IMR-90 (cell line): ENCODE measurements at regions not wholly inside any gene's neighbourhood (a gene's known extent, or its start where the extent isn't known, plus 50 kb on each side); places are given as distances from the start of the nearest gene placed in this dataset.

Experiments used
- ATAC-seq: fragments of 200-7000 bp; cut with Tn5 transposase; 2 replicates; pipeline ENCODE4 v1.9.1; 2020; ENCODE audit warnings: low read depth, mild to moderate bottlenecking, moderate library complexity
- BruUV-seq: library from RNA; stranded (reverse); fragments of 400-500 nt; replicated peaks from 2 replicates; lab custom pipeline; 2021; lab: Mats Ljungman, UMichigan
- CTCF ChIA-PET: fragments of 300-600 bp; formaldehyde crosslinking; extraction: SDS; loops from one replicate; lab custom pipeline; 2021; ENCODE audit warnings: antibody characterized with exemption; lab: Yijun Ruan, JAX
- POLR2A ChIA-PET: fragments of 300-600 bp; sonication (Branson Sonifier 250); formaldehyde crosslinking; loops from one replicate; lab custom pipeline; 2022; ENCODE audit warnings: antibody characterized with exemption; ENCODE audit not compliant: unreplicated experiment; lab: Charles Lee
- DNase-seq: peaks from one replicate; pipeline ENCODE4 v3.0.0; 2013
- H2AFZ ChIP-seq: replicated peaks from 2 replicates; pipeline ENCODE3; 2013; ENCODE audit warnings: low read length, mild to moderate bottlenecking; ENCODE audit not compliant: poor library complexity
- H2AK5ac ChIP-seq: 2 replicates; pipeline ENCODE4 v1.6.1; 2013; ENCODE audit warnings: low read depth, low read length, inconsistent platforms
- H2AK9ac ChIP-seq: replicated peaks from 2 replicates; pipeline ENCODE3; 2013; ENCODE audit warnings: mild to moderate bottlenecking, low read depth, low read length, moderate library complexity; ENCODE audit not compliant: poor library complexity
- H2BK120ac ChIP-seq: 2 replicates; pipeline ENCODE4 v1.6.1; 2013; ENCODE audit warnings: low read depth, low read length, inconsistent platforms
- H2BK15ac ChIP-seq: 3 replicates; pipeline ENCODE4 v1.6.1; 2013; ENCODE audit warnings: low read depth, low read length, inconsistent platforms
- H2BK20ac ChIP-seq: 2 replicates; pipeline ENCODE4 v1.6.1; 2013; ENCODE audit warnings: low read depth, mild to moderate bottlenecking, inconsistent platforms, low read length, moderate library complexity
- H2BK5ac ChIP-seq: 2 replicates; pipeline ENCODE4 v1.6.1; 2013; ENCODE audit warnings: mild to moderate bottlenecking, low read depth, low read length, inconsistent platforms; ENCODE audit not compliant: poor library complexity, severe bottlenecking
- H3K14ac ChIP-seq: replicated peaks from 2 replicates; pipeline ENCODE4 v1.6.1; 2013; ENCODE audit warnings: low read depth, low read length, inconsistent platforms
- H3K18ac ChIP-seq: 2 replicates; pipeline ENCODE4 v1.6.1; 2013; ENCODE audit warnings: low read depth, low read length, control low read depth
- H3K23ac ChIP-seq: 2 replicates; pipeline ENCODE4 v1.6.1; 2013; ENCODE audit warnings: low read depth, low read length, inconsistent platforms
- H3K27ac ChIP-seq: 2 replicates; pipeline ENCODE4 v1.5.1; 2013; ENCODE audit warnings: mild to moderate bottlenecking, control low read depth, low read length; ENCODE audit not compliant: insufficient read depth
- H3K27me3 ChIP-seq: 2 replicates; pipeline ENCODE4 v1.6.1; 2013; ENCODE audit warnings: low read length; ENCODE audit not compliant: control insufficient read depth, insufficient read depth
- H3K36me3 ChIP-seq: 2 replicates; pipeline ENCODE4 v1.6.1; 2013; ENCODE audit warnings: low read length, mixed read lengths; ENCODE audit not compliant: control insufficient read depth, insufficient read depth
- H3K4ac ChIP-seq: 2 replicates; pipeline ENCODE4 v1.6.1; 2013; ENCODE audit warnings: low read depth, low read length, inconsistent platforms
- H3K4me1 ChIP-seq: 2 replicates; pipeline ENCODE4 v1.6.1; 2013; ENCODE audit warnings: low read length, mixed read lengths; ENCODE audit not compliant: control insufficient read depth, insufficient read depth
- H3K4me2 ChIP-seq: 2 replicates; pipeline ENCODE4 v1.6.1; 2013; ENCODE audit warnings: low read depth, mild to moderate bottlenecking, control low read depth, low read length, moderate library complexity
- H3K4me3 ChIP-seq: 2 replicates; pipeline ENCODE4 v1.5.1; 2013; ENCODE audit warnings: low read depth, mild to moderate bottlenecking, control low read depth, low read length, moderate library complexity; ENCODE audit not compliant: insufficient read depth
- H3K56ac ChIP-seq: 2 replicates; pipeline ENCODE4 v1.6.1; 2013; ENCODE audit warnings: low read length, inconsistent platforms; ENCODE audit not compliant: insufficient read depth; ENCODE audit errors: extremely low read depth
- H3K79me1 ChIP-seq, 2 experiments: 2 replicates each; pipeline ENCODE4 v1.6.1; 2013; ENCODE audit warnings: low read length in 2 of 2, inconsistent platforms in 1 of 2, low read depth in 1 of 2
- H3K9ac ChIP-seq: 2 replicates; pipeline ENCODE4 v1.6.1; 2013; ENCODE audit warnings: low read depth, low read length, control low read depth
- H3K9me1 ChIP-seq: 2 replicates; pipeline ENCODE4 v1.6.1; 2013; ENCODE audit warnings: low read length, inconsistent platforms; ENCODE audit not compliant: insufficient read depth
- H3K9me3 ChIP-seq: 2 replicates; pipeline ENCODE4 v1.6.1; 2013; ENCODE audit warnings: low read length; ENCODE audit not compliant: control insufficient read depth, insufficient read depth
- H4K20me1 ChIP-seq: 2 replicates; pipeline ENCODE4 v1.6.1; 2013; ENCODE audit warnings: low read length, inconsistent platforms; ENCODE audit not compliant: insufficient read depth
- H4K5ac ChIP-seq: 2 replicates; pipeline ENCODE4 v1.6.1; 2013; ENCODE audit warnings: mild to moderate bottlenecking, low read depth, low read length, control low read depth
- H4K8ac ChIP-seq, 2 experiments: 2 replicates each; pipeline ENCODE4 v1.6.1; 2013; ENCODE audit warnings: low read depth in 2 of 2, low read length in 2 of 2, control low read depth in 1 of 2, inconsistent platforms in 1 of 2
- H4K91ac ChIP-seq: 2 replicates; pipeline ENCODE4 v1.6.1; 2013; ENCODE audit warnings: low read depth, low read length, inconsistent platforms; ENCODE audit not compliant: insufficient read depth
- NFE2L2 ChIP-seq: fragments of 150-350 bp; IDR thresholded peaks from 2 replicates; pipeline ENCODE4 v1.6.1; 2016; ENCODE audit warnings: low read depth, mild to moderate bottlenecking, low read length
- WGBS, 2 experiments: methylation state at CpG; one replicate each; pipeline versions ENCODE4 v1.1.5 to v1.1.7; 2013; ENCODE audit warnings: missing lambda C conversion rate in 2 of 2; ENCODE audit not compliant: insufficient read length in 1 of 2; ENCODE audit errors: extremely low coverage in 2 of 2; 5-methylcytosine and 5-hydroxymethylcytosine counted together
- dilution Hi-C: fragments of 300-500 bp; cut with HindIII; formaldehyde crosslinking; loops from one replicate; pipeline ENCODE4 v1.14.3; 2018; ENCODE audit warnings: low sequenced_read_pairs; ENCODE audit not compliant: unreplicated experiment
- in situ Hi-C: fragments of 300-500 bp; cut with MboI; formaldehyde crosslinking; loops from 3 replicates; pipeline ENCODE4 v1.14.3; 2019; ENCODE audit warnings: low sequenced_read_pairs, inconsistent platforms, mixed read lengths
- intact Hi-C: fragments of 100-400 bp; cut with micrococcal nuclease; formaldehyde crosslinking; loops from 2 replicates; pipeline ENCODE4 v1.10.0; 2022
- TF ChIP-seq, protein P1 (sequence below): fragments of 150-350 bp; IDR thresholded peaks from 2 replicates; pipeline ENCODE4 v1.6.1; 2017; ENCODE audit warnings: mild to moderate bottlenecking, antibody characterized with exemption, low read length, low read depth

GRCh38 chr14:96681829-96682228 lies 115.4 kb upstream of the VRK1 start:
- Histone ChIP-seq H2AFZ (no peak overlapping the region), H3K4me1 (no peaks in the 10 kb centered on the region), H4K91ac (no peak overlapping the region), H3K79me1 (no peaks in the 10 kb centered on the region), H4K20me1 (no peaks in the 10 kb centered on the region), H2BK120ac (no peak overlapping the region), H3K9ac (no peak overlapping the region), H4K8ac (no peak overlapping the region), H3K14ac (no peak overlapping the region), H3K18ac (no peak overlapping the region), H2BK20ac (no peak overlapping the region), H3K9me3 (no peaks in the 10 kb centered on the region), H3K9me1 (no peaks in the 10 kb centered on the region), H3K36me3 (no peaks in the 10 kb centered on the region), H2BK5ac (no peak overlapping the region), H4K5ac (no peak overlapping the region), H3K4me2 (no peak overlapping the region), H3K56ac (no peak overlapping the region), H2AK9ac (no peak overlapping the region), H3K4me3 (no peak overlapping the region), H3K23ac (no peak overlapping the region), H3K27me3 (no peaks in the 10 kb centered on the region), H2AK5ac (no peak overlapping the region), H3K27ac (no peak overlapping the region), H2BK15ac (no peak overlapping the region), H3K4ac (no peak overlapping the region)
- dilution Hi-C loops = no loop called here
- ChIA-PET POLR2A (no interaction called here), CTCF (no interaction called here)
- 33% methylated on average over 4 of the region's 7 CpGs; no CpG with 5 or more reads in 1 of the 2 experiments for WGBS, 2 experiments
- BruUV-seq = no TSS peak
- ATAC-seq = no peak
- in situ Hi-C loops = no loop called here
- TF ChIP-seq, protein P1, sequence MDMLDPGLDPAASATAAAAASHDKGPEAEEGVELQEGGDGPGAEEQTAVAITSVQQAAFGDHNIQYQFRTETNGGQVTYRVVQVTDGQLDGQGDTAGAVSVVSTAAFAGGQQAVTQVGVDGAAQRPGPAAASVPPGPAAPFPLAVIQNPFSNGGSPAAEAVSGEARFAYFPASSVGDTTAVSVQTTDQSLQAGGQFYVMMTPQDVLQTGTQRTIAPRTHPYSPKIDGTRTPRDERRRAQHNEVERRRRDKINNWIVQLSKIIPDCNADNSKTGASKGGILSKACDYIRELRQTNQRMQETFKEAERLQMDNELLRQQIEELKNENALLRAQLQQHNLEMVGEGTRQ = no peak
- TF ChIP-seq NFE2L2 = no peak
- peak; percentile 24 for DNase-seq
- intact Hi-C loops = no loop called here
